OCI-LY3 (cell line): ENCODE measurements at regions not wholly inside any gene's neighbourhood (a gene's known extent, or its start where the extent isn't known, plus 50 kb on each side); places are given as distances from the start of the nearest gene placed in this dataset.

Source experiments
- CTCF ChIP-seq: fragments of 200-600, 300-600 bp; sonication (generic); IDR thresholded peaks from 2 replicates; pipeline ENCODE4 v1.5.1; 2014; ENCODE audit warnings: antibody characterized with exemption, low read length, low read depth
- EZH2phosphoT487 ChIP-seq: fragments of 200-600 bp; shearing (Covaris generic); IDR thresholded peaks from 2 replicates; pipeline ENCODE4 v1.6.1; 2018; ENCODE audit warnings: antibody characterized with exemption, mixed run types, low read depth

GRCh38 chr5:124872615-124873014 lies 126.2 kb upstream of the ZNF608 start:
- no peak for TF ChIP-seq CTCF
- no peak for TF ChIP-seq EZH2phosphoT487
